ENCODE measurements at regions not wholly inside any gene's neighbourhood (a gene's known extent, or its start where the extent isn't known, plus 50 kb on each side); places are given as distances from the start of the nearest gene placed in this dataset.
"Not testable (repeated sequence)": the region's sequence is repeated elsewhere in the genome, so short reads cannot be mapped to it uniquely, and the experiment has no call there.

GRCh38 chr1:81287411-81288080, 513.2 kb upstream of the ADGRL2 start:
- H3K4me3 Mint-ChIP-seq: no peak overlapping the region

GRCh38 chr1:81270051-81270450, 530.7 kb upstream of the ADGRL2 start:
- H3K9me3 Mint-ChIP-seq (ENCODE audit: low read depth): no peaks in the 10 kb centered on the region
- H3K27me3 Mint-ChIP-seq: no peaks in the 10 kb centered on the region
- H3K36me3 Mint-ChIP-seq: no peaks in the 10 kb centered on the region
- CTCF ChIA-PET: no interaction called here
- no peak overlapping the region for H3K27ac Mint-ChIP-seq
- ATAC-seq: no peak
- no peak for DNase-seq
- H3K4me1 Mint-ChIP-seq: no peaks in the 10 kb centered on the region
- no peak overlapping the region for H3K4me3 Mint-ChIP-seq

More at GRCh38 chr1:81287411-81288080, 513.2 kb upstream of the ADGRL2 start:
- no peaks in the 10 kb centered on the region for H3K27me3 Mint-ChIP-seq
- no peak for ATAC-seq
- H3K36me3 Mint-ChIP-seq: no peaks in the 10 kb centered on the region
- H3K27ac Mint-ChIP-seq: no peak overlapping the region
- H3K4me1 Mint-ChIP-seq: no peaks in the 10 kb centered on the region
- DNase-seq: no peak
- CTCF ChIA-PET: no interaction called here
- peaks cover 6% of the 10 kb centered on the region for H3K9me3 Mint-ChIP-seq (ENCODE audit: low read depth)

GRCh38 chr1:81264976-81265375, 535.8 kb upstream of the ADGRL2 start:
- CTCF ChIA-PET: no interaction called here
- DNase-seq: no peak
- Mint-ChIP-seq H3K9me3 (ENCODE audit: low read depth) (peaks cover 5% of the 10 kb centered on the region), H3K27me3 (no peaks in the 10 kb centered on the region), H3K4me3 (no peak overlapping the region), H3K4me1 (no peaks in the 10 kb centered on the region), H3K27ac (no peak overlapping the region), H3K36me3 (no peaks in the 10 kb centered on the region)
- ATAC-seq: no peak

GRCh38 chr1:81259625-81260411, 540.9 kb upstream of the ADGRL2 start:
- ATAC-seq (no peak), DNase-seq (no peak)
- H3K36me3 Mint-ChIP-seq: no peaks in the 10 kb centered on the region
- no peaks in the 10 kb centered on the region for H3K27me3 Mint-ChIP-seq
- H3K9me3 Mint-ChIP-seq (ENCODE audit: low read depth): peaks cover 11% of the 10 kb centered on the region
- CTCF ChIA-PET: no interaction called here
- no peak overlapping the region for H3K4me3 Mint-ChIP-seq
- H3K27ac Mint-ChIP-seq: no peak overlapping the region
- no peaks in the 10 kb centered on the region for H3K4me1 Mint-ChIP-seq

- Mint-ChIP-seq H3K36me3 (no peaks in the 10 kb centered on the region), H3K27me3 (no peaks in the 10 kb centered on the region), H3K9me3 (ENCODE audit: low read depth) (peaks cover 5% of the 10 kb centered on the region), H3K4me3 (no peak overlapping the region), H3K27ac (no peak overlapping the region), H3K4me1 (no peaks in the 10 kb centered on the region)
- CTCF ChIA-PET: no interaction called here
- ATAC-seq (no peak), DNase-seq (no peak)
Measured at GRCh38 chr1:81254560-81254959, 546.2 kb upstream of the ADGRL2 start.

GRCh38 chr1:81254068-81254467, 546.7 kb upstream of the ADGRL2 start:
- ATAC-seq: no peak
- DNase-seq: no peak
- no peaks in the 10 kb centered on the region for H3K36me3 Mint-ChIP-seq
- H3K4me1 Mint-ChIP-seq: no peaks in the 10 kb centered on the region
- peaks cover 7% of the 10 kb centered on the region for H3K9me3 Mint-ChIP-seq (ENCODE audit: low read depth)
- no peak overlapping the region for H3K4me3 Mint-ChIP-seq
- no peaks in the 10 kb centered on the region for H3K27me3 Mint-ChIP-seq
- H3K27ac Mint-ChIP-seq: no peak overlapping the region
- CTCF ChIA-PET: no interaction called here

GRCh38 chr1:81252471-81253151, 548.1 kb upstream of the ADGRL2 start:
- DNase-seq (no peak), ATAC-seq (no peak)
- H3K4me1 Mint-ChIP-seq: no peaks in the 10 kb centered on the region
- H3K36me3 Mint-ChIP-seq: no peaks in the 10 kb centered on the region
- CTCF ChIA-PET: no interaction called here
- no peak overlapping the region for H3K27ac Mint-ChIP-seq
- H3K4me3 Mint-ChIP-seq: no peak overlapping the region
- peaks cover 12% of the 10 kb centered on the region for H3K9me3 Mint-ChIP-seq (ENCODE audit: low read depth)
- no peaks in the 10 kb centered on the region for H3K27me3 Mint-ChIP-seq

- ATAC-seq, H3K27ac Mint-ChIP-seq, H3K4me3 Mint-ChIP-seq, H3K36me3 Mint-ChIP-seq, CTCF ChIA-PET, DNase-seq, H3K4me1 Mint-ChIP-seq, H3K27me3 Mint-ChIP-seq: not testable (repeated sequence)
- peaks cover 13% of the 10 kb centered on the region for H3K9me3 Mint-ChIP-seq (ENCODE audit: low read depth)
Measured at GRCh38 chr1:81250825-81251224, 549.9 kb upstream of the ADGRL2 start.

- ATAC-seq, H3K4me3 Mint-ChIP-seq, CTCF ChIA-PET, H3K36me3 Mint-ChIP-seq, H3K27me3 Mint-ChIP-seq, H3K4me1 Mint-ChIP-seq, H3K27ac Mint-ChIP-seq, DNase-seq: not testable (repeated sequence)
- H3K9me3 Mint-ChIP-seq (ENCODE audit: low read depth): peaks cover 12% of the 10 kb centered on the region
Measured at GRCh38 chr1:81245084-81245715, 555.5 kb upstream of the ADGRL2 start.

- H3K4me3 Mint-ChIP-seq, H3K36me3 Mint-ChIP-seq, H3K27ac Mint-ChIP-seq: not testable (repeated sequence)
Measured at GRCh38 chr1:81244612-81245011, 556.1 kb upstream of the ADGRL2 start.

GRCh38 chr1:81242103-81242502, 558.6 kb upstream of the ADGRL2 start:
- ATAC-seq: no peak
- DNase-seq: no peak
- Mint-ChIP-seq H3K4me3 (no peak overlapping the region), H3K9me3 (ENCODE audit: low read depth) (peaks cover 5% of the 10 kb centered on the region), H3K27ac (no peak overlapping the region), H3K36me3 (no peaks in the 10 kb centered on the region), H3K27me3 (no peaks in the 10 kb centered on the region), H3K4me1 (no peaks in the 10 kb centered on the region)
- CTCF ChIA-PET: no interaction called here

More at GRCh38 chr1:81244612-81245011, 556.1 kb upstream of the ADGRL2 start:
- H3K4me1 Mint-ChIP-seq, CTCF ChIA-PET, H3K27me3 Mint-ChIP-seq, ATAC-seq, DNase-seq: not testable (repeated sequence)
- peaks cover 12% of the 10 kb centered on the region for H3K9me3 Mint-ChIP-seq (ENCODE audit: low read depth)

GRCh38 chr1:81238129-81238528, 562.6 kb upstream of the ADGRL2 start:
- H3K27ac Mint-ChIP-seq: no peak overlapping the region
- H3K4me3 Mint-ChIP-seq: no peak overlapping the region
- H3K36me3 Mint-ChIP-seq: no peaks in the 10 kb centered on the region
- DNase-seq: no peak
- H3K27me3 Mint-ChIP-seq: no peaks in the 10 kb centered on the region
- CTCF ChIA-PET: no interaction called here
- no peaks in the 10 kb centered on the region for H3K4me1 Mint-ChIP-seq
- H3K9me3 Mint-ChIP-seq (ENCODE audit: low read depth): peaks cover 3% of the 10 kb centered on the region
- ATAC-seq: no peak

- Mint-ChIP-seq H3K9me3 (ENCODE audit: low read depth) (peaks cover 3% of the 10 kb centered on the region), H3K36me3 (no peaks in the 10 kb centered on the region), H3K4me3 (no peak overlapping the region), H3K27me3 (no peaks in the 10 kb centered on the region), H3K4me1 (no peaks in the 10 kb centered on the region), H3K27ac (no peak overlapping the region)
- CTCF ChIA-PET: no interaction called here
- DNase-seq (no peak), ATAC-seq (no peak)
Measured at GRCh38 chr1:81237473-81238089, 563.2 kb upstream of the ADGRL2 start.

All from activated CD8-positive, alpha-beta memory T cell treated with anti-CD3 and anti-CD28 coated beads, Interleukin-2, amount 10 ng/mL, durations not matched to agents 7 days and 5 days (primary cell).